Gastroesophageal sphincter (tissue), 3 donors: ENCODE measurements at regions not wholly inside any gene's neighbourhood (a gene's known extent, or its start where the extent isn't known, plus 50 kb on each side); places are given as distances from the start of the nearest gene placed in this dataset.

Source experiments
- EP300 ChIP-seq: sonication (generic); formaldehyde crosslinking; IDR thresholded peaks from one replicate; pipeline ENCODE4 v1.6.1; 2017; ENCODE audit warnings: antibody characterized with exemption, mild to moderate bottlenecking
- POLR2A ChIP-seq, 2 donors: fragments of 450-650 bp; IDR thresholded peaks; one replicate each; pipeline ENCODE4 v1.6.1; 2017; ENCODE audit warnings: antibody characterized with exemption in 2 of 2, mild to moderate bottlenecking in 2 of 2, moderate library complexity in 1 of 2
- POLR2AphosphoS5 ChIP-seq: sonication (generic); formaldehyde crosslinking; IDR thresholded peaks from one replicate; pipeline ENCODE4 v1.6.1; 2017; ENCODE audit warnings: antibody characterized with exemption
- TF ChIP-seq, protein P1 (sequence below), 4 experiments: fragments of 200-600 bp in 2 of 4; fragments of 450-650 bp in 2 of 4; sonication (generic) in 1 of 4; IDR thresholded peaks; one replicate each; pipeline ENCODE4 v1.5.1; 2017 to 2019; ENCODE audit warnings: antibody characterized with exemption in 4 of 4, mild to moderate bottlenecking in 2 of 4, moderate library complexity in 2 of 4

DNA sequence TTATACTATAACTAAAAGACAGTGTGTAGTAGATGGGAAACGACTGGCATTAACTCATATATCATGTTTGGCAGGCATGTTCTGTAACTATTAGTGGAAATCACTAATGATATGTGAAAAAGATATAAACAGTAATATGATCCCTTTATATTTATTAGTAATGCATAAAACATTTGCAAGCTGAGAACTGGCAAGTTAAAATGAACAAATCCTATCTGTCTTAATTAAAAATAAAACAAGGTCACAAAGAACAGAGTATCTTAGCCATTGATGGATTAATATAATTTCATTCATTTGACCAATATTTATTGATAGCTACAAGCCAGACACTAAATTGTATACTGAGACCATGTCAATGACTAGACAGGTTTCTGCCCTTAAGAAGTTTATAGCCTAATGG lies 154.5 kb downstream of the CRPPA start:
- TF ChIP-seq, protein P1, sequence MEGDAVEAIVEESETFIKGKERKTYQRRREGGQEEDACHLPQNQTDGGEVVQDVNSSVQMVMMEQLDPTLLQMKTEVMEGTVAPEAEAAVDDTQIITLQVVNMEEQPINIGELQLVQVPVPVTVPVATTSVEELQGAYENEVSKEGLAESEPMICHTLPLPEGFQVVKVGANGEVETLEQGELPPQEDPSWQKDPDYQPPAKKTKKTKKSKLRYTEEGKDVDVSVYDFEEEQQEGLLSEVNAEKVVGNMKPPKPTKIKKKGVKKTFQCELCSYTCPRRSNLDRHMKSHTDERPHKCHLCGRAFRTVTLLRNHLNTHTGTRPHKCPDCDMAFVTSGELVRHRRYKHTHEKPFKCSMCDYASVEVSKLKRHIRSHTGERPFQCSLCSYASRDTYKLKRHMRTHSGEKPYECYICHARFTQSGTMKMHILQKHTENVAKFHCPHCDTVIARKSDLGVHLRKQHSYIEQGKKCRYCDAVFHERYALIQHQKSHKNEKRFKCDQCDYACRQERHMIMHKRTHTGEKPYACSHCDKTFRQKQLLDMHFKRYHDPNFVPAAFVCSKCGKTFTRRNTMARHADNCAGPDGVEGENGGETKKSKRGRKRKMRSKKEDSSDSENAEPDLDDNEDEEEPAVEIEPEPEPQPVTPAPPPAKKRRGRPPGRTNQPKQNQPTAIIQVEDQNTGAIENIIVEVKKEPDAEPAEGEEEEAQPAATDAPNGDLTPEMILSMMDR (IDR thresholded peaks at IDR 0.05): no peak
- TF ChIP-seq POLR2A (IDR thresholded peaks at IDR 0.05) (no peak), EP300 (no peak), POLR2AphosphoS5 (no peak)
